Omental fat pad (tissue), 3 donors: ENCODE measurements at regions not wholly inside any gene's neighbourhood (a gene's known extent, or its start where the extent isn't known, plus 50 kb on each side); places are given as distances from the start of the nearest gene placed in this dataset.

Experiments
- ATAC-seq: fragments of 150-250 bp; one replicate; pipeline ENCODE4 v1.9.1; 2016; ENCODE audit warnings: mild to moderate bottlenecking, moderate library complexity; ENCODE audit not compliant: low FRiP score
- DNase-seq: peaks from one replicate; pipeline ENCODE4 v3.0.0-alpha.2; 2019; ENCODE audit warnings: low spot score
- TF ChIP-seq, protein P1 (sequence below), 3 donors: fragments of 450-650 bp; IDR thresholded peaks; one replicate each; pipeline ENCODE4 v1.5.1; 2016 to 2017; ENCODE audit warnings: antibody characterized with exemption in 3 of 3, mild to moderate bottlenecking in 3 of 3, moderate library complexity in 2 of 3

DNA sequence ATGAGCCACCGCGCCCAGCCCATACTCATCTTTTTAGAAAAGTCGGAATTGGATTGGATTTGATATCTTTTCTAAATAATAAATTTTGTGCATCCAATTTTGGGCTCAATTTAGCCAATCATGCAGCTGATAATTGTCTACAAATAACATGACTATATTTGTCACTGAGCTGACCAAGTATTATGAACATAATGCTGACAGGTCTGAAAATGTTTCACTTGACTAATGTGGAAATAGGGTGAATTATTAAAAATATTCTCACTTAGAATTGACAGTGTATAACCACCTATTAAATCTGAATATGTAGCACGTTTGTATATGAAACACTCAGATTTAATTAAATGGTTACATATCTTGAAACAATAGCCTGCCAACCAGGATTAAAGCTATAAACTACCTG lies 657.2 kb upstream of the FSHR start:
- no peak for DNase-seq
- no peak for ATAC-seq
- TF ChIP-seq, protein P1, sequence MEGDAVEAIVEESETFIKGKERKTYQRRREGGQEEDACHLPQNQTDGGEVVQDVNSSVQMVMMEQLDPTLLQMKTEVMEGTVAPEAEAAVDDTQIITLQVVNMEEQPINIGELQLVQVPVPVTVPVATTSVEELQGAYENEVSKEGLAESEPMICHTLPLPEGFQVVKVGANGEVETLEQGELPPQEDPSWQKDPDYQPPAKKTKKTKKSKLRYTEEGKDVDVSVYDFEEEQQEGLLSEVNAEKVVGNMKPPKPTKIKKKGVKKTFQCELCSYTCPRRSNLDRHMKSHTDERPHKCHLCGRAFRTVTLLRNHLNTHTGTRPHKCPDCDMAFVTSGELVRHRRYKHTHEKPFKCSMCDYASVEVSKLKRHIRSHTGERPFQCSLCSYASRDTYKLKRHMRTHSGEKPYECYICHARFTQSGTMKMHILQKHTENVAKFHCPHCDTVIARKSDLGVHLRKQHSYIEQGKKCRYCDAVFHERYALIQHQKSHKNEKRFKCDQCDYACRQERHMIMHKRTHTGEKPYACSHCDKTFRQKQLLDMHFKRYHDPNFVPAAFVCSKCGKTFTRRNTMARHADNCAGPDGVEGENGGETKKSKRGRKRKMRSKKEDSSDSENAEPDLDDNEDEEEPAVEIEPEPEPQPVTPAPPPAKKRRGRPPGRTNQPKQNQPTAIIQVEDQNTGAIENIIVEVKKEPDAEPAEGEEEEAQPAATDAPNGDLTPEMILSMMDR (IDR thresholded peaks at IDR 0.05) = no peak

DNA sequence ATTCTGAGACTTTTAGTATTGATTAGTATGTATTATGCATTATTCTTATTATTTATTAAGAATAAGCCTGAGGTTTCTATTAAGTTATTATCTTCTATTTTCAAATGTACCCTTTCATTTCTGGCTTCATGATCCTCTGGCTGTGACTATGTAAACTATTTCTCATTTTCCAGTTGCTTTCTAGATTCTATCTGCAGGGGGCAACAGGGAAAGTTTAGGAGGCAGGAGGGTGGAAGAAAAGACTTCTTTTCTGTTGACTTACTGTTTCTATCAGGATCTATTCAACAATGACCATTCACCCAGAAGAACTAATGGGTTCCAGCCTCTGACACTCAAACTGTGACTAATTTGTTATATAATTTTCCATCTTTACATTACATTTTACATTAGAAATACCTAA lies 653.4 kb upstream of the FSHR start:
- no peak for DNase-seq
- ATAC-seq = no peak
- TF ChIP-seq, protein P1 (IDR thresholded peaks at IDR 0.05) = no peak

DNA sequence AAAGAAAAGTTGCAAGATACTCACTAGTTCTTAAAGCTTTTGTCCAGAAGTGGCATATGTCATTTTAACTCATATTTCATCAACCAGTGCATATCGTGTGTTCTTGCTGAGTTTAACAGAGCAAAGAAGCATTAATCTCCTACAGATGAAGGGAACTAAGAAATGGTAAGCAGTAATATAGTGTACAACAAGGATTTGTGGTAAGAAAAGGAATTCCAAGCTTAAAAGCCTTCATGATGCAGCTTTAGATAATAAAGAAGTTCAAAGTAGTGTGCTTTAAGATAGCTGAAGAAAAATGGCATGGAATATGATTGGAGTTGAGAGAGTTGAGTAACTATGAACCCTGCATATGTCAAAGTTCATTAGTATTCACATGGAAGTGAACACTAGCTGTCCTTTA lies 649.8 kb upstream of the FSHR start:
- DNase-seq = no peak
- no peak for ATAC-seq
- TF ChIP-seq, protein P1 (IDR thresholded peaks at IDR 0.05) = no peak

- ATAC-seq = no peak
- TF ChIP-seq, protein P1 (IDR thresholded peaks at IDR 0.05) = no peak
- DNase-seq = no peak
Measured at GRCh38 chr2:49801898-49802450, 647.7 kb upstream of the FSHR start.

- TF ChIP-seq, protein P1 (IDR thresholded peaks at IDR 0.05) = no peak
- ATAC-seq (no peak), DNase-seq (no peak)
Measured at GRCh38 chr2:49798570-49798969, 644.3 kb upstream of the FSHR start.

DNA sequence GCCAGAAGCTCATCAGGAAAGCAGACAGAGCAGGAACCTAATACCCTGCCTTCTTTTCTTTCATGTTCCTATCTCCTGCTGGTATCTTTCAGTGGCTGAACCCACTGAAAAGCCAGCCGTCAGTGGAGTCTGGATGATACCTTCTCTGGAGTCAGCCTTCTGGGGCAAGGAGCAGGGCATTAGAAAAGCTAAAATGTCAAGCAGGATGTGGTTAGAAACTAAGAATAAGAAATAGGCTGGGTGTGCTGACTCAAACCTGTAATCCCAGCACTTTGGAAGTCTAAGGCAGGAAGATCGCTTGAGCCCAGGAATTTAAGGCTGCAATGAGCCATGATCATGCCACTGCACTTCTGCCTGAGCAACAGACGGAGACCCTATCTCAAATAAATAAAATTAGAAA lies 642.0 kb upstream of the FSHR start:
- no peak for ATAC-seq
- no peak for DNase-seq
- TF ChIP-seq, protein P1 (IDR thresholded peaks at IDR 0.05) = no peak

DNA sequence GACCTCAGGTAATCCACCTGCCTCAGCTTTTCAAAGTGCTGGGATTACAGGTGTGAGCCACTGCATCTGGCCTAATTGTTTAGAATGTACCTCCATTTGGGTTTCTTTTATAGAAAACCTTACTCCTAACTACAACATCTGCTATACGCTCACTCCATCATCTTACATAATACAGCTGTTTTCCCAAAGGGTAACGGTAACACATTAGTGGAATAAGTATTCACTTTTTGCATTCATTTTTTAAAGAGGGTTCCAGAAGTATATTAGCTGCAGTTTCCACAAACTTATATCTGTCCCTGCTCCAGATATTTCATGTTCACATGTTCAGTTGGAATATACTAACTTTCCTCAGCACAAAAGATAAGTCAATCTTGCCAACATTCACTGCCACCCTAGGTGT lies 640.1 kb upstream of the FSHR start:
- TF ChIP-seq, protein P1 (IDR thresholded peaks at IDR 0.05) = no peak
- DNase-seq (no peak), ATAC-seq (no peak)
